NCI-H510A (cell line): ENCODE measurements at regions not wholly inside any gene's neighbourhood (a gene's known extent, or its start where the extent isn't known, plus 50 kb on each side); places are given as distances from the start of the nearest gene placed in this dataset.
"Not testable (repeated sequence)": the region's sequence is repeated elsewhere in the genome, so short reads cannot be mapped to it uniquely, and the experiment has no call there.

Experiments used
- DNase-seq: peaks from one replicate; lab custom pipeline; 2025; lab: John Stamatoyannopoulos, UW

- DNase-seq, result no peak
Measured at GRCh38 chr2:175414882-175415487, 233.5 kb upstream of the ATP5MC3 start.

- DNase-seq, result no peak
Measured at GRCh38 chr2:175414191-175414881, 232.8 kb upstream of the ATP5MC3 start.

GRCh38 chr2:175410941-175411340 lies 229.4 kb upstream of the ATP5MC3 start:
- DNase-seq, result not testable (repeated sequence)

- no peak for DNase-seq
Measured at GRCh38 chr2:175404839-175405238, 223.3 kb upstream of the ATP5MC3 start.

- DNase-seq, result no peak
Measured at GRCh38 chr2:175403599-175404221, 222.2 kb upstream of the ATP5MC3 start.

GRCh38 chr2:175402571-175402970 lies 221.1 kb upstream of the ATP5MC3 start:
- no peak for DNase-seq

GRCh38 chr2:175401956-175402469 lies 220.5 kb upstream of the ATP5MC3 start:
- DNase-seq, result no peak

GRCh38 chr2:175400975-175401374 lies 219.5 kb upstream of the ATP5MC3 start:
- DNase-seq, result no peak

- DNase-seq, result no peak
Measured at GRCh38 chr2:175399326-175399725, 217.8 kb upstream of the ATP5MC3 start.

- DNase-seq, result no peak
Measured at GRCh38 chr2:175398848-175399247, 217.3 kb upstream of the ATP5MC3 start.

GRCh38 chr2:175396696-175397095 lies 215.2 kb upstream of the ATP5MC3 start:
- no peak for DNase-seq

- no peak for DNase-seq
Measured at GRCh38 chr2:175393851-175394250, 212.3 kb upstream of the ATP5MC3 start.

- no peak for DNase-seq
Measured at GRCh38 chr2:175383286-175383685, 201.8 kb upstream of the ATP5MC3 start.

GRCh38 chr2:175373729-175374128 lies 192.2 kb upstream of the ATP5MC3 start:
- no peak for DNase-seq

GRCh38 chr2:175372704-175373701 lies 191.5 kb upstream of the ATP5MC3 start:
- DNase-seq, result no peak

- no peak for DNase-seq
Measured at GRCh38 chr2:175371378-175371777, 189.9 kb upstream of the ATP5MC3 start.

- DNase-seq, result peak; percentile 21
Measured at GRCh38 chr2:175366815-175367214, 185.3 kb upstream of the ATP5MC3 start.

GRCh38 chr2:175363699-175364098 lies 182.2 kb upstream of the ATP5MC3 start:
- DNase-seq, result no peak

GRCh38 chr2:175362331-175362730 lies 180.8 kb upstream of the ATP5MC3 start:
- no peak for DNase-seq

- no peak for DNase-seq
Measured at GRCh38 chr2:175359710-175360109, 178.2 kb upstream of the ATP5MC3 start.

GRCh38 chr2:175356901-175357300 lies 175.4 kb upstream of the ATP5MC3 start:
- no peak for DNase-seq

GRCh38 chr2:175355246-175355645 lies 173.7 kb upstream of the ATP5MC3 start:
- no peak for DNase-seq
